T-helper 22 cell (primary cell): ENCODE measurements at regions not wholly inside any gene's neighbourhood (a gene's known extent, or its start where the extent isn't known, plus 50 kb on each side); places are given as distances from the start of the nearest gene placed in this dataset.

Source experiments
- DNase-seq: peaks from one replicate; pipeline ENCODE4 v3.0.0-alpha.2; 2020; ENCODE audit warnings: low read depth

DNA sequence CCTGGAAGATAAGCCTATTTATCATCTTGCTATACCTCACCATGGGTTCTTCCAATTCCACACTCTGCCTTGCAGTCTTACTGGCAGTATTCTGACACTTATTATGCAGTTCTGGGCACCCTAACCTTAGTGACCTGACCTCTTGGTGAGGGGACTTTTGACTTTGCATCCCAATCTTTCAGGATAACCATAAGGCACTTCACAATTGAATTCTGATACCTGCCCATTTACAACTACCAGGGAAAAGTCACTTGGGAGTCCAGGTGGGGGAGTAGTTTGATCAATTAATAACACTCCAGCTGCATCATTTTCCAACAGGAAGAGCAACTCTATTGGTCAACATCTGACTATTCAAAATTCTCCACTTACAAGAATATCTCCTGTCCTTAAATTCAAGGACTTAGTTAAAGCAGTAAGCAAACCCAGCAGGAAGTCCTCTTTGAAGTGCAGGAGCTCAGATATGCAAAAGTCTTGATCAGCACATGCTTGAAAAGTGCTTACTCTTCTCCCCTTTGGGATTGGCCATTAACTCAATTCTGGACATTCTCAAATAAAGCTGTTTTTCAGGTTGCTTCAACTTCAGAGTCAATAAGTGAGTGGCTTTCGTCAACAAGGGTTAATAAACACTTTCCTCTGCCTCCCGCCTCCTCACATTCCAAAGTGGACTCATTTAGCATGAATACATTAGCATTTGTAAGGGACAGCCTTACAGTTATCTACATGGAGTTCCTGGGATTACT, 177.4 kb upstream of the NRIP1 start:
- no peak for DNase-seq

DNA sequence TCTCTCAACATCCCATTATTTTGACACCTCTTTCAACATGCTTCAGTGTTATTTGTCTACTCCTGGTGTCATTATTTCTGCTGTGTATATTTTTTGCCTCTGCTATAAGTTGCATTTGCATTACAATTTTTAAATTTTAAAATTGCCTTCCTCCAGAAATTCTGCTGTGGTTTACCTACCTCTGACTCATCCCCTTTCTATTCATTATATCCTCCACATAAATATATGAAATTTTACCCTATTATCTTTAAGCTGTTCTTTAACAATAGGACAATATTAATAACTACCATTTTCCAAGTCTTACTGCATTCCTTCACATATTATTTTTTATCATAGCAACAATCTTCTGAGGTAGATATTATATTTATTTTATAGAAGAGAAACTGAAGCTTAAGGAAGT, 178.1 kb upstream of the NRIP1 start:
- DNase-seq = no peak

DNA sequence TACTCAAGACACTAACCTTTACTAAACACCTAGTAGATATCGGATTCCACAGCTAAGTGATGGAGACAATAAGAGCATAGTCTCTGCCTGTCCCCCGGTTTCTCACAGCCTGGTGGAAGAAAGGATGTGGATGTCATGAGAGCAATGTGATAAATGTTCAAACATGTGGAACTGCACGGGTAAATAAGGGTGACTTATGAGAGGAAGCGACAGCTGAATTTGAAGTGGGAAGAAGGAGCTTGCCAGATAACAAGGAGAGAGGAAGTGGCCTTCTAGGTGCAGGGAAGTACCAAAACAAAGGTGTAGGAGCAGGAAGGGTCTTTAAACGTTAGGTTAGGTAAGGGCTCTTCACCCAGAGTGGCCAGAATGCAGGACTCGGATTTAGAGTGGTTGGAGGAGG, 178.6 kb upstream of the NRIP1 start:
- DNase-seq = no peak

GRCh38 chr21:15247613-15248012, 182.8 kb upstream of the NRIP1 start:
- DNase-seq = no peak

GRCh38 chr21:15249285-15249993, 184.6 kb upstream of the NRIP1 start:
- DNase-seq = no peak

DNA sequence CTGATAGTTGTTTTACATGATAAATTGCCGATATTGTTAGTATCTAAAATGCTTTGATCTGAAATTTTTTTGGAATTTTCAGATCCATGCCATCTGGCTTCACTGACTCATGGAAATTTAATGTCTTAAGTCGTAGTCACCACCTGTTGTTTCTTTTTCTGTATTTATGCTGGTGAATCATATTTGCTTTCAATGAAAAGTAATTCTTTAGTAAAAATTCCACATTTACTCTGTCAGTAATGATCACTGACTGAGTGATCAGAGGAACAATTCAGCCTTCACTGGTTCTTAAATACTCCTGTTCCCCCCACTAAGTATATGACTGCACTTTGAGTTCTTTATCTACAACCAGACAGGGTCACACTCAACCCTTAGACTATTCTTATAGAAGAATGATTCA, 185.6 kb upstream of the NRIP1 start:
- no peak for DNase-seq

- DNase-seq = no peak
These were observed 187.6 kb upstream of the NRIP1 start for GRCh38 chr21:15252431-15252830.

DNA sequence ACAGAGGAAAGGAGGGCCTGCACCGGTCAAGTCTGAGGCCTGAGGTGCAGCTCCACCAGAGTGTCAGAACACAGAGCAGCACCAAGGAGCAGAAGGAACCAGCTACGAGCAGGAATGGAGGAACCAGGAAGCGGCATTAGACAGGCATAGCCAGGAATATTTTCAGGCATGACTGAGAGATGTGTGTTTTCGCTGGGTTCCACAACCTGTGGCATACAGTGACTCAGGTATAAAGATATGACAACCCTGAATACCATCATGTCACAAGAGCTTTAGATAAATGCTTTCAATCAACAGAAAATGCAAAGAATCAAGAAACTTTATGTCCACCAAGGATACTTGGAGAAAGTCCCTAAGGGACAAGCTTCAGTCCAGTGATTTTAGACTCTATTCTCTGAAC, 189.3 kb upstream of the NRIP1 start:
- no peak for DNase-seq

GRCh38 chr21:15255261-15255660, 190.5 kb upstream of the NRIP1 start:
- DNase-seq = no peak

DNA sequence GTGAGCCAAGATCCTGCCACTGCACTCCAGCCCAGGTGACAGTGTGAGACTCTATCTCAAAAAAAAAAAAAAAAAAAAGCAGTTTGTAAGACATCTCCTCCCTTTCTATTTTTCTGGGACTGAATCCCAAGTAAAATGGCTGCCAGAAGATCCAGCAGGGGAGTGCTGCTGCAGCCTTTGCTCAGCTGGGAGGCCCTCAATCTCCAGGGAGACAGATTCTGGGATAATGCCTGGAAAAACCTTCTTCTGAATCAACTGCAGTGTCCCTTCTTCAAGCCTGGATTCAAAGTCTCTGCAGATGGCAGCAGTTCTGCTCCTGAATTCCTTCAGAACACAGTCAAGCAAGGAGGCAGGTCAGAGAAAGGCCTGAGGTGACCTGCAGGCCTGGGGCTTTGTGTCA, 191.0 kb upstream of the NRIP1 start:
- DNase-seq = no peak

DNA sequence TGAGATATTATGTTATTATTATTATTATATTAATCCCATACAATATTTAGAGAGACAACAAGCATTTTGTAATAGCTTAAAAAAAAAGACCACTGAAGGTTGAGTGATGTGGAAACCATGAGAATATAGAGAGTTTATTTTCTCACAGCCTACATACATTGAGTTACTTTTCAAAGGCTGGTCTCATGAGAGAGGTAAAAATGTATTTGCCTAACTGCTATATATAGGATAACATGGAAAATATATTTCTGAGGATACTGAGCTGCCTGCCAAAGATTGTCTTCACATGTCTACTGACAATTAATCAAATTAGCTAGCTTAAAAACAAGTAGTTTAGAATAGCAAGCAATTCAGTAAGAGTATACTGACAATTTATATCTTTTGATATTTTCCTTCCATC, 192.2 kb upstream of the NRIP1 start:
- DNase-seq = no peak

DNA sequence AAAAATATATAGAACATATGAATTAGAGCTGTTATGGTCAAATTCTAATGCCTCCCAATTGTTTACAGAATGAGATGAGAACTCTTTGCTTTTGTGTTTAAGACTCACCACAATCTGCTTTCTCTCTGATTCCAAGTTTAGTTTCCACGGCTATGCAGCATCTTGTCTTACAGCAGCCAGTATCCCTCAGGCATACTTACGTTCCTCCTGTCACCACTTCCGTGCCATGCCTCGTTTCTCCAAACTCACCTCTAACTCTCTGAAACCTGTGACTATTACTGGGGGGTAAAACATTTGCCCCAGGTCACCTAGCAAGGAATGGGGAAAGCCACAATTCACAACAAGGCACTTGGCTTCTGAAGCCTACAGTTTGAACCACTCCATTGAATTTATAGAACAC, 192.8 kb upstream of the NRIP1 start:
- DNase-seq = no peak

GRCh38 chr21:15259824-15260223, 195.0 kb upstream of the NRIP1 start:
- no peak for DNase-seq

DNA sequence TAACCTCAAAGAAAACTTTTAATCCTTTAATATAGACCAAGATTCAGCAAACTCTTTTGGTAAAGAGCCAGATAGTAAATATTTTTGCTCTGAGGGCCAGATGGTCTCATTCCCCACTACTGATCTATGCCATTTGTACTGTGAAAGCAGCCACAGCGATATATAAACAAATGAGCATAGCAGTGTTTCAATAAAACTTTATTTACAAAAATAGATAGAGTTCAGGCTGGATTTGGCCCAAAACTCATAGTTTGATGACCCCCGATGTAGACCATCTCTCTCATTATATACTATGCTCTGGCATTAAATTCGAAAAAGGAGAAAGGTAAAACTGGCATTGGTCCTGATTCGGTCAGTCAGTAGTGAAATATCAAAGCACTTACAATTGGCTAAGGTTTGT, 195.8 kb upstream of the NRIP1 start:
- no peak for DNase-seq

DNA sequence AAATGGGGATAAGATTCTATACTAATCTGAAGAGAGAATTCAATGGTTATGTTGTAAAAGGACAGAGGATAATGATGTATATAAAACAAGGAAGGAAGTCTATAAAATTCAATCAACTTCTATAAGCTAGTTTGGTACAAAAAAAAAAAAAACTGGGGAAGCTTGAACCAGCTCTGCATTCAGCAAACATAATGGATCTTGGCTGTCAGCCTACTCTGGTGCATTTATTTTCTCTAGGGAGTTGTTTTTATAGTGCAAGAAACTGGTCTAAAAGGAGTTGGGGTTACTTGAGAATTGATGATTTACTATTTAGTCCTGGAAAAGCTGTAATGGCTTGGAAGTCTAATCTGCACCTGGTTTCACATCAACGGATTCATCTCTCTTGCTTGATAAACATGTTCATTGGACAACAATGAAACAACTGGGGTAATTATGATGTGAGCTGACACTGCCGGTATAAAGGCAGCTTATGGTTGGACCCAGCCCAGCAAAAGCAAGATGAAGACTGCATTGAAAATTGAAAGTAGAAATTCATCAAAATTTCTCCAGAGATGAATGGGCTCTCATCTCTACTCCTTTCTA, 199.4 kb upstream of the NRIP1 start:
- no peak for DNase-seq

DNA sequence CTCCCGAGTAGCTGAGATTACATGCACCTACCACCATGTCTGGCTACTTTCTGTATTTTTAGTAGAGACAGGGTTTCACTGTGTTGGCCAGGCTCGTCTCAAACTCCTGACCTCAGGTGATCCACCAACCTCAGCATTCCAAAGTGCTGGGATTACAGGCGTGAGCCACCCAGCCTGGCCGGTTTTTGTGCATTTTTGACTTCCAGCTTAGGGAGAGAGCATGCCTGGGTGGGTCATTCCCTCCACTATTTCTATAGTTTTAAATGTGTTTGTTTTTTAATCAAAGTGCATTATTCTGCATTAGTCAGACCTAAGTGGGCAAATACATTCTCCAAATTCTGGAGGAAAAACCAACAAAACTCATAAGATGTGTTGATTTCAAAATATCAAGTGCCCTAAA, 207.4 kb upstream of the NRIP1 start:
- no peak for DNase-seq

DNA sequence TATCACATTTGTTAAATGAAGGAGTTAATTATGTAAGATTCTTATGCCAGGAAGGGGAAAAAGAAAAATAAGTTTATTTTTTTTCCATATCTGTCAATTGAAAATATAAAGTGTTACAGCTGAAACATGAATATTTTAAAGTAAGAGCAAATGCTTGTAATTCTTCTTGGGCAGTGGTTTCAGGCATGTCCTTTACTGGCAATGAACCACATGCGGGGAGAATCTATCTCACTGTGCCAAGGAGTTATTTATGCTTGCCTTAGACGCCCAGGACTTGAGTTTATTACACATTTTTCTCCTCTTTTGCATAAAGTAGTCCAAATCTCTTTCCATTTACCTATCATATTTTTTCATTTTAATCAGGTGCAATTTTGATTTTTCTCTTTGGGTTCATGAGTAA, 207.8 kb upstream of the NRIP1 start:
- DNase-seq = no peak

DNA sequence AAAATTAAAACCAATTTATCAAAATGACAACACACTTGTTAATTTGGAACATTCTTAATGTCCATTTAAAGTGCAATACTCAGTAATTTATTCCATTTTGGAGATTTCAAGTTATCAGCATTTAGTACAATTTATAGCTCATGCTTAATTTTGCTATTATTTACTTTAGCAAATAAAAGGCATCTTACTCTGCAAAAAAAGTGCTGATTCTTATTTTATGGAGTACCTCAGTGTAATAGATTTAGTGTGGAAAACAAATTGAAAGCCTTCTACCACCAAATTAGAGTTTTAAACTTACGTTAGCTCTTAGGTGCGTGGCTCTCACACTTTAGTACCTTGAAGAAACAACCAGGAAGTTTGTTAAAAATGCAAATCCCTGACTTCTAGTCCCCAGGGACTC, 208.4 kb upstream of the NRIP1 start:
- DNase-seq = no peak

GRCh38 chr21:15274701-15275485, 210.1 kb upstream of the NRIP1 start:
- no peak for DNase-seq

DNA sequence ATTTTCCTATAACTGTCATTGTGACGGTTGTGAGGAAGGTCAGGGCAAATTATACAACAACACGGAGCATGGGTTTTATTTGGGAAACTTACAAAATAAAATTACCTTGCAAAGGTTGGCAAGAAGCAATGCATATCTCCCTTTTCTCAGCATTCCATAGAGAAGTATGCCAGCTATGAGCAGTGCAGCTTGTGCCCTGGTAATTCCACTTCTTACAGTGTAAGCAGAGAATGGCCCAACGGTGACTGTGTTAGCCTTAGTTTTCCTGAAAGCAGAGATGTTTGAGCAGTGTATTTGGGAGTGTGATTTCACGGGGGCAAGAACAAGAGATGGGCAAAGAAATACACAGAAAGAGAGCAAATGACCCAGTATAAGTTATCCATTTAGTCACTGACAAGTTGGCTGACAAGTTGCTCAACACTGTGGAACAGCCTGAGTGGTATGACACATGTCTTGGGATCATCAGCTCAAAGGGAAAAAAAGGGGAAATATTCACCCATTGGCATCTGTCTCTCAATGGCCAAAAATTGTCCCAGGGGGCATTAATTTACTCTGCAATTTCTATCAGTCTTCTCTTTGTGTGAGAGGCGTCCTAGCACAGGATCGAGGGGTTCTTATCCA, 210.9 kb upstream of the NRIP1 start:
- DNase-seq = no peak

GRCh38 chr21:15276243-15276642, 211.4 kb upstream of the NRIP1 start:
- no peak for DNase-seq

DNA sequence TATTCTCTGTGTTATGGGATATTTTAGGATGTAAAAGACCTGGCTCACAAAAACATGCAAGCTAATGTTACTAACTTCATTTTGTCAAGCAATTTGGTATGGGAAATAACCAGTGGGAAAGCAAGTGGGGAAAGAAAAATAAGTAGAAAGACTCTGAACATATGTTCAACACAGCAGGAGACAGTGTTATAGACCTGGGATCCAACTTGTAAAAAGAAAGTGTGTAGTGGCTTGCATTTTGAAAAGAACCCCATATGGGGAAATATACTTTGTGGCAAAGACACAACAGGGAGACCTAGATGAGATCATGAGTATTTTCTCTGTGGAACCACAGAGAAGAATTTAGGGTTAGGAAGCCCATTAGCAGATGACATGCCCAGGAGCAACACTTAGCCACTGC, 212.7 kb upstream of the NRIP1 start:
- DNase-seq = no peak
